ENCODE measurements at regions not wholly inside any gene's neighbourhood (a gene's known extent, or its start where the extent isn't known, plus 50 kb on each side); places are given as distances from the start of the nearest gene placed in this dataset.

GRCh38 chr2:34126279-34126678 is 527.2 kb upstream of the FAM98A start:
- Histone ChIP-seq H3K9me3 (no peaks in the 10 kb centered on the region), H3K4me3 (no peak overlapping the region), H3K27me3 (replicated peaks; ENCODE audit: insufficient read depth) (no peaks in the 10 kb centered on the region), H3K36me3 (no peaks in the 10 kb centered on the region), H3K27ac (no peak overlapping the region), H3K4me1 (replicated peaks) (no peaks in the 10 kb centered on the region)
- 96% methylated on average over 4 of the region's 4 CpGs for WGBS
- intact Hi-C loops (cut with DNase I): no loop called here
- TF ChIP-seq POLR2AphosphoS5 (IDR thresholded peaks at IDR 0.05) (no peak), POLR2A (IDR thresholded peaks at IDR 0.05) (no peak), CTCF (IDR thresholded peaks at IDR 0.05) (no peak)
- no peak for DNase-seq (ENCODE audit: low spot score)

DNA sequence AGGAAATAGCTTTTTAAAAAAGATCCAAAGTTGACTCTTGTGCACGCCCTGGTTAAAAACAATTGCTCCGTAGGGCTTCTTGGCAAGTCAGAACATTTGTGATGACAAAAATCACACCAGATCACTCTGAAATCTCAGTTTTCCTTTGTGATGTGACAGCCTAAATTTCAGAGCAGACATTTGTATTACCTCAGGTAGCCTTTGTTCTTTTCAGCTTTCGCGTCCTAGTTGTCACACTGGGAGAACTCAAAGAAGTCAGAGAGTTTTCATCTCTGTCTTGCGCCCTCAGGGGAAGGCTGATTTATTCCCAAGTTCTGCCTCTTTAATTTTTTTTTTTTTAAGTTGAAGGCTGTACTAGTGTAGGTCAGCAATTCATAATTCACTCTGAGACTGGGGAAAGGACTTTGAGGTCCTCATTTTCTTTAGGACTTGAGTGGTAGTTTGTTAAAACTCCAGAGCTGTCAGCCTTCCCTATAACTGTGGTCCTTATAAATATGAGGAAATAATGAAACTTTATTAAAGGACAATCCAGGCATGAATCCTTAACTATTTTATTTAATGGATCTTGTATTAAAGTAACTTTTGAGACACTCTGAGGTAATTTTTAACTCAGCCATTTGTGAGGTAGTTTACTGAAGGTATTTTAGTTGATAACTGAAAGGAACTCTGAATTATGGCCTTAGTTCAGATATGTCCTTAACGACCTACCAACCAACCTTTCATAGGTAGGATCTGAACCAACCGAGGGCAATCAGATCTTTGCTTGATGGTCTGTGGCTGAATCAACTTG is 525.1 kb upstream of the FAM98A start:
- H3K27ac ChIP-seq: no peak overlapping the region
- intact Hi-C loops (cut with DNase I): no loop called here
- TF ChIP-seq POLR2AphosphoS5 (IDR thresholded peaks at IDR 0.05) (no peak), CTCF (IDR thresholded peaks at IDR 0.05) (no peak), POLR2A (IDR thresholded peaks at IDR 0.05) (no peak)
- 40% methylated on average over 7 of the region's 7 CpGs for WGBS
- H3K4me1 ChIP-seq (replicated peaks): no peaks in the 10 kb centered on the region
- no peak for DNase-seq (ENCODE audit: low spot score)
- H3K36me3 ChIP-seq: no peaks in the 10 kb centered on the region
- no peaks in the 10 kb centered on the region for H3K27me3 ChIP-seq (replicated peaks; ENCODE audit: insufficient read depth)
- no peak overlapping the region for H3K4me3 ChIP-seq
- no peaks in the 10 kb centered on the region for H3K9me3 ChIP-seq

- no peaks in the 10 kb centered on the region for H3K9me3 ChIP-seq
- H3K27me3 ChIP-seq (replicated peaks; ENCODE audit: insufficient read depth): no peaks in the 10 kb centered on the region
- H3K4me3 ChIP-seq: no peak overlapping the region
- no peak for DNase-seq (ENCODE audit: low spot score)
- TF ChIP-seq CTCF (IDR thresholded peaks at IDR 0.05) (no peak), POLR2AphosphoS5 (IDR thresholded peaks at IDR 0.05) (no peak), POLR2A (IDR thresholded peaks at IDR 0.05) (no peak)
- 75% methylated on average over 3 of the region's 3 CpGs for WGBS
- no peak overlapping the region for H3K27ac ChIP-seq
- no peaks in the 10 kb centered on the region for H3K36me3 ChIP-seq
- no peaks in the 10 kb centered on the region for H3K4me1 ChIP-seq (replicated peaks)
- intact Hi-C loops (cut with DNase I): no loop called here
These were observed 522.0 kb upstream of the FAM98A start for GRCh38 chr2:34121076-34121475.

DNA sequence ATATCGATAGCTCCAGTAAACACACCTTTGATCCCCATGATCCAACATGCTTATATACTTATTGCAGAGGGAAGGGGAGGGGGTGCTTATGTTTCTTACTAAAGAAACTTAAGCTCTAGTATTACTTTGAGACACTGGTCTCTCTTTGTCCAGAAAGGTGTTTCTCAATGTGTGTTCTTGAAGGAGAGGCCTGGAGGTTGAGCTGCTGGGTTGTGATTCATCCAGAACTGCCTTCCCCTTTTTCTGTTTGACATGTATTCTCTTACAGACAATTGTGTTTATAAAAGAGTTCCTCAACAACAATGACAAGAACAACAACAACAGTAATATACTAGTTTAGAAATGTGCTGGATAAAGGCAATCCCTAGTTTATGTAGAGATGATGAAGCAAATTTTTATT is 516.0 kb upstream of the FAM98A start:
- no peak overlapping the region for H3K27ac ChIP-seq
- intact Hi-C loops (cut with DNase I): no loop called here
- no peaks in the 10 kb centered on the region for H3K9me3 ChIP-seq
- H3K27me3 ChIP-seq (replicated peaks; ENCODE audit: insufficient read depth): no peaks in the 10 kb centered on the region
- DNase-seq (ENCODE audit: low spot score): no peak
- no peaks in the 10 kb centered on the region for H3K4me1 ChIP-seq (replicated peaks)
- H3K36me3 ChIP-seq: no peaks in the 10 kb centered on the region
- 69% methylated on average over 1 of the region's 1 CpG for WGBS
- TF ChIP-seq POLR2AphosphoS5 (IDR thresholded peaks at IDR 0.05): no peak
- no peak overlapping the region for H3K4me3 ChIP-seq

DNA sequence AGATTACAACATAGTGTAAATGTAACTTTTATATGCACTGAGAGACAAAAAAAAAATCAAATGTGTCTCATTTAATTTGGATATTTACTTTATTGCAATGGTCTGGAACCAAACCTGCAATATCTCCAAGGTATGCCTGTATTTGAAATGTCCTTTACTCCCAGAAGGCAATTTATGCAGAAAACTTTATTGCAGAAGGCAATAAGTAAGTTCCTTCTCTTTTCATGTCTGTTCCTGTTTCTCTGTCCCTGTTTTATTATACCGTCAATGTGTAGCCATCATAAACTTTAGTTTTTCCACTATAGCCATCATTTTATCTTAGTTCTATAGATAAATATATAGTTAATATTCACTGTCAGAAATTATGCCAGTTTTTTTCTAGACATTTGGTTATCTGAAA is 513.1 kb upstream of the FAM98A start:
- WGBS: 28% methylated on average over 1 of the region's 1 CpG
- Histone ChIP-seq H3K27ac (no peak overlapping the region), H3K4me1 (replicated peaks) (no peaks in the 10 kb centered on the region), H3K27me3 (replicated peaks; ENCODE audit: insufficient read depth) (no peaks in the 10 kb centered on the region), H3K9me3 (no peaks in the 10 kb centered on the region), H3K4me3 (no peak overlapping the region), H3K36me3 (no peaks in the 10 kb centered on the region)
- TF ChIP-seq POLR2A (IDR thresholded peaks at IDR 0.05) (no peak), CTCF (IDR thresholded peaks at IDR 0.05) (no peak), POLR2AphosphoS5 (IDR thresholded peaks at IDR 0.05) (no peak)
- intact Hi-C loops (cut with DNase I): no loop called here
- no peak for DNase-seq (ENCODE audit: low spot score)

All from prostate gland (tissue), 2 donors.